HepG2 (cell line): ENCODE measurements at regions not wholly inside any gene's neighbourhood (a gene's known extent, or its start where the extent isn't known, plus 50 kb on each side); places are given as distances from the start of the nearest gene placed in this dataset.

Source experiments
- JUND ChIP-seq: sonication (generic); formaldehyde crosslinking; IDR thresholded peaks from 2 replicates; pipeline ENCODE4 v1.8.0; 2022; ENCODE audit warnings: mild to moderate bottlenecking, missing genetic modification reagents
- KLF12 ChIP-seq: sonication (generic); formaldehyde crosslinking; IDR thresholded peaks from 2 replicates; pipeline ENCODE4 v1.4.0; 2020; ENCODE audit warnings: missing genetic modification reagents, borderline replicate concordance
- REST ChIP-seq, 2 experiments: IDR thresholded peaks; 2 replicates each; pipeline ENCODE4 v1.6.1; 2011 to 2012; ENCODE audit warnings: low read length in 2 of 2, borderline replicate concordance in 1 of 2, low read depth in 1 of 2, mild to moderate bottlenecking in 1 of 2, moderate library complexity in 1 of 2
- TF ChIP-seq, protein P1 (sequence below): sonication (generic); formaldehyde crosslinking; IDR thresholded peaks from 2 replicates; pipeline ENCODE4 v1.4.0; 2020; ENCODE audit warnings: missing genetic modification reagents, borderline replicate concordance

- TF ChIP-seq JUND (CRISPR knock-in tag) (no peak), REST (IDR thresholded peaks at IDR 0.05; ENCODE audit: borderline replicate concordance in 1 of 2, low read depth in 1 of 2, low read length in 2 of 2) (no peak), KLF12 (CRISPR knock-in tag) (no peak)
- TF ChIP-seq, protein P1, sequence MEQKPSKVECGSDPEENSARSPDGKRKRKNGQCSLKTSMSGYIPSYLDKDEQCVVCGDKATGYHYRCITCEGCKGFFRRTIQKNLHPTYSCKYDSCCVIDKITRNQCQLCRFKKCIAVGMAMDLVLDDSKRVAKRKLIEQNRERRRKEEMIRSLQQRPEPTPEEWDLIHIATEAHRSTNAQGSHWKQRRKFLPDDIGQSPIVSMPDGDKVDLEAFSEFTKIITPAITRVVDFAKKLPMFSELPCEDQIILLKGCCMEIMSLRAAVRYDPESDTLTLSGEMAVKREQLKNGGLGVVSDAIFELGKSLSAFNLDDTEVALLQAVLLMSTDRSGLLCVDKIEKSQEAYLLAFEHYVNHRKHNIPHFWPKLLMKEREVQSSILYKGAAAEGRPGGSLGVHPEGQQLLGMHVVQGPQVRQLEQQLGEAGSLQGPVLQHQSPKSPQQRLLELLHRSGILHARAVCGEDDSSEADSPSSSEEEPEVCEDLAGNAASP (CRISPR knock-in tag) = no peak
These were observed 163.3 kb upstream of the NABP1 start for GRCh38 chr2:191514613-191515012.
